HepG2 (cell line): ENCODE measurements at regions not wholly inside any gene's neighbourhood (a gene's known extent, or its start where the extent isn't known, plus 50 kb on each side); places are given as distances from the start of the nearest gene placed in this dataset.

Experiments
- ATAC-seq: fragments of 200-7000 bp; cut with Tn5 transposase; 3 replicates; pipeline ENCODE4 v1.9.1; 2020; ENCODE audit warnings: mild to moderate bottlenecking, moderate library complexity
- BruUV-seq: library from RNA; stranded (reverse); fragments of 400-500 nt; replicated peaks from 2 replicates; lab custom pipeline; 2021; lab: Mats Ljungman, UMichigan
- CTCF ChIA-PET: fragments of 300-600 bp; formaldehyde crosslinking; extraction: SDS; loops from one replicate; lab custom pipeline; 2021; ENCODE audit warnings: low total read pairs, inconsistent platforms, low intra/inter-chr PET ratio; lab: Yijun Ruan, JAX
- POLR2A ChIA-PET: fragments of 350-600 bp; sonication (Branson Sonifier 250); formaldehyde crosslinking; loops from one replicate; lab custom pipeline; 2020; ENCODE audit warnings: antibody characterized with exemption, inconsistent platforms; lab: Yijun Ruan, JAX
- DNase-seq: peaks from one replicate; pipeline ENCODE4 v3.0.0-alpha.2; 2015; ENCODE audit warnings: low spot score
- FAIRE-seq: peaks from 3 replicates; lab custom pipeline; 2011; peaks lifted over from hg19 to GRCh38; lab: Jason Lieb, UNC
- H2AFZ ChIP-seq: one replicate; pipeline ENCODE4 v1.6.1; 2011; ENCODE audit warnings: low read length, inconsistent platforms
- H3K27ac ChIP-seq: fragments of 300-600 bp; 3 replicates; pipeline ENCODE4 v1.8.0; 2011; ENCODE audit warnings: mixed run types, mild to moderate bottlenecking, mixed read lengths, low read length, inconsistent platforms; ENCODE audit not compliant: insufficient read depth; ENCODE audit errors: extremely low read length
- H3K27me3 ChIP-seq, 2 experiments: fragments of 200-600 bp in 1 of 2; 2 replicates in 1 of 2; 3 replicates in 1 of 2; pipeline versions ENCODE4 v1.6.0 to v1.8.0; 2011; ENCODE audit warnings: low read length in 2 of 2, mild to moderate bottlenecking in 2 of 2, moderate library complexity in 2 of 2, inconsistent platforms in 1 of 2; ENCODE audit not compliant: insufficient read depth in 2 of 2, control insufficient read depth in 1 of 2
- H3K36me3 ChIP-seq, 2 experiments: fragments of 200-600 bp in 1 of 2; replicated peaks in 1 of 2; 2 replicates in 1 of 2; 3 replicates in 1 of 2; pipeline versions ENCODE4 v1.5.1 to v1.8.0; 2011; ENCODE audit warnings: low read length in 2 of 2, inconsistent platforms in 1 of 2; ENCODE audit not compliant: insufficient read depth in 2 of 2, control insufficient read depth in 1 of 2
- H3K4me1 ChIP-seq: 2 replicates; pipeline ENCODE4 v1.5.1; 2012; ENCODE audit warnings: low read length, inconsistent platforms; ENCODE audit not compliant: insufficient read depth
- H3K4me2 ChIP-seq: 2 replicates; pipeline ENCODE4 v1.6.0; 2011; ENCODE audit warnings: low read depth, low read length, inconsistent platforms
- H3K4me3 ChIP-seq, 3 experiments: fragments of 200-600 bp in 1 of 3; sonication (generic), shearing (Covaris generic) in 1 of 3; replicated peaks in 1 of 3; 2 replicates each; pipeline ENCODE4 v1.5.1; 2011 to 2016; ENCODE audit warnings: low read length in 3 of 3, inconsistent platforms in 2 of 3, low read depth in 2 of 3, mild to moderate bottlenecking in 2 of 3, control low read depth in 1 of 3, mixed read lengths in 1 of 3; ENCODE audit not compliant: insufficient read depth in 1 of 3
- H3K79me2 ChIP-seq: one replicate; pipeline ENCODE4 v1.6.1; 2011; ENCODE audit warnings: low read length, inconsistent platforms; ENCODE audit not compliant: insufficient read depth
- H3K9ac ChIP-seq: 2 replicates; pipeline ENCODE4 v1.6.0; 2011; ENCODE audit warnings: mild to moderate bottlenecking, low read depth, low read length, inconsistent platforms; ENCODE audit not compliant: insufficient read depth
- H3K9me3 ChIP-seq: 2 replicates; pipeline ENCODE4 v1.5.1; 2012; ENCODE audit warnings: mild to moderate bottlenecking, low read length
- H4K20me1 ChIP-seq: 2 replicates; pipeline ENCODE4 v1.6.0; 2011; ENCODE audit warnings: inconsistent platforms, mild to moderate bottlenecking, low read length, moderate library complexity; ENCODE audit not compliant: insufficient read depth
- ETS1 ChIP-seq: sonication (generic); formaldehyde crosslinking; IDR thresholded peaks from 2 replicates; pipeline ENCODE4 v1.4.0; 2020; ENCODE audit warnings: missing genetic modification reagents
- IRX3 ChIP-seq: sonication (generic); formaldehyde crosslinking; IDR thresholded peaks from 2 replicates; pipeline ENCODE4 v1.8.1; 2023; ENCODE audit warnings: mild to moderate bottlenecking, low read depth, missing genetic modification reagents, borderline replicate concordance
- MAFF ChIP-seq: IDR thresholded peaks from 2 replicates; pipeline ENCODE4 v1.6.1; 2011; ENCODE audit warnings: low read depth, low read length, improper control_type of control experiment
- PAF1 ChIP-seq: IDR thresholded peaks from 2 replicates; pipeline ENCODE4 v1.6.1; 2016; ENCODE audit warnings: missing genetic modification reagents, missing compliant biosample characterization
- TAF1 ChIP-seq: sonication (generic); formaldehyde crosslinking; IDR thresholded peaks from 2 replicates; pipeline ENCODE4 v1.4.0; 2020; ENCODE audit warnings: missing genetic modification reagents
- ZKSCAN8 ChIP-seq: IDR thresholded peaks from 2 replicates; pipeline ENCODE4 v1.6.1; 2016; ENCODE audit warnings: borderline replicate concordance, missing genetic modification reagents, missing compliant biosample characterization
- ZNF274 ChIP-seq: sonication (generic); formaldehyde crosslinking; IDR thresholded peaks from 2 replicates; pipeline ENCODE4 v1.5.1; 2020; ENCODE audit warnings: mild to moderate bottlenecking, missing genetic modification reagents
- ZNF281 ChIP-seq: sonication (generic); formaldehyde crosslinking; IDR thresholded peaks from 2 replicates; pipeline ENCODE4 v1.4.0; 2020; ENCODE audit warnings: missing genetic modification reagents, borderline replicate concordance
- WGBS: methylation state at CpG from one replicate; pipeline ENCODE4 v1.1.6; 2017; ENCODE audit warnings: low lambda C conversion rate; 5-methylcytosine and 5-hydroxymethylcytosine counted together
- in situ Hi-C: cut with HindIII; loops from 2 replicates; pipeline ENCODE4 v1.10.0; 2017; ENCODE audit warnings: low pct_unique_long_range_greater_than_20kb; ENCODE audit not compliant: extremely low pct_ligation_motif_present
- intact Hi-C: fragments of 100-400 bp; cut with micrococcal nuclease; formaldehyde crosslinking; loops from one replicate; pipeline ENCODE4 v1.10.0; 2022; ENCODE audit not compliant: unreplicated experiment

- H3K4me3 ChIP-seq = no peak overlapping the region
- H3K9ac ChIP-seq = no peak overlapping the region
- no peak overlapping the region for H3K27ac ChIP-seq
- H3K79me2 ChIP-seq = no peaks in the 10 kb centered on the region
- in situ Hi-C loops = no loop called here
- H3K27me3 ChIP-seq = peaks cover 2 to 6% of the 10 kb centered on the region in 2 experiments; a peak in 1 of 5 replicates
- CTCF ChIA-PET = no interaction called here
- no peaks in the 10 kb centered on the region for H3K9me3 ChIP-seq
- intact Hi-C loops = no loop called here
- no peak for DNase-seq
- BruUV-seq = no TSS peak
- TF ChIP-seq TAF1 (no peak), MAFF (no peak), ZNF281 (no peak), ZNF274 (no peak), PAF1 (no peak), ETS1 (CRISPR knock-in tag) (no peak), IRX3 (CRISPR knock-in tag) (no peak), ZKSCAN8 (CRISPR knock-in tag) (no peak)
- H3K4me1 ChIP-seq = no peaks in the 10 kb centered on the region
- ATAC-seq = no peak
- no peaks in the 10 kb centered on the region for H3K36me3 ChIP-seq
- WGBS = 33% methylated on average over 12 of the region's 20 CpGs
- POLR2A ChIA-PET = no interaction called here
- H4K20me1 ChIP-seq = no peaks in the 10 kb centered on the region
- no peak for FAIRE-seq
- H3K4me2 ChIP-seq = no peak overlapping the region
- H2AFZ ChIP-seq = no peak overlapping the region
These were observed 78.1 kb upstream of the TBX20 start for GRCh38 chr7:35331730-35332678.
